EL (cell line): ENCODE measurements at regions not wholly inside any gene's neighbourhood (a gene's known extent, or its start where the extent isn't known, plus 50 kb on each side); places are given as distances from the start of the nearest gene placed in this dataset.
"Not testable (repeated sequence)": the region's sequence is repeated elsewhere in the genome, so short reads cannot be mapped to it uniquely, and the experiment has no call there.

ENCODE experiments used
- DNase-seq: peaks from one replicate; pipeline ENCODE4 v3.0.0-alpha.2; 2016

DNA sequence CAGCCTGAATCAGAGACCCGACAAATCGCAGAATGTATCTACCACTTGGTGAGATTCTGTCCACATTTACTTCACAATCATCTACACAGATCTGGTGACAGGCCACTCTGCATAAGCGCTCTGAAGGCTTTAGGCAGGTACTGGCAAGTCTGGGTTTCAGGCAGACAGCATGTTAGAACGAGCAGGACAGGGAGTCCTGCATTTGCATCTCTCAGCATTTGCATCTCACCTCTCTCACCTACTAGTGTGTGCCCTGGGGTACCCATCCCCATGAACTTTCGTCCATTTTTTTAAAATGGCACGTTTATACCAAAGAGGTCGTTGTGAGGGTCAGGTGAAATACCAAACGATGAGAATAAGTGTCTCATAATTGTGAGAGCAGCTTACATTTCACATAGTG is 108.2 kb downstream of the SPATA31A1 start:
- not testable (repeated sequence) for DNase-seq

DNA sequence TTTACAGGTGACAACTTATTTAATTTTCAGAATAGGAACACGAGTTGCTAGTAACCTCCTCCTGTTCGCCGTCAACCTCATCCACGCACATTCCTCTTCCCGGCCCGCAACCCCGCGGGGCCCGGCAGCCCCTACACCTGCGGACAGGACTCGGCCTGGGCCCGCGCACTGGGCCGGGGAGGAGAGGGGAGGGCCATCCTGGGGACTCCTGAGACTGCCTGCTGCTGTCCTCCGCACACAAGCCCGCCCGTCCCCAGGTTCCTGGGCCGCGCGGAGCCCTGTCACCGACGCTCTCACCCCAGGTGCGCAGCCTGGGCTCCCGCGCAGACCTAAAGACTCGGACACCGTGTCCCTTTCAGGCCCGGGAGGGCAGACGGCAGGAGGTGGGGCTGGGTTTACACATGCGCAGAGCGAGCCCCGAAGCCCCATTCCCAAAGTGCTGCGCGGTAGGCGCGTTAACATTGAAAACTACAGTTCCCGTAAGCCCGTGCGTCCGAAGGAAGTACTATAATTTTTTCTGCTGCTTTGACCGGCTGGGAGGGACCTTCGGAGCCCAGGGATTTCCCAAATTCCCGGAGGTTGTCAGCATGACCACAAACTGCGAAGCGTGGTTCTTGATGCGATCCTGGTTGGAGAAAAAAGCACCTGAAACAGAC is 108.8 kb downstream of the SPATA31A1 start:
- peak; percentile 56 for DNase-seq

GRCh38 chr9:39474499-39474898 is 119.0 kb downstream of the SPATA31A1 start:
- not testable (repeated sequence) for DNase-seq

DNA sequence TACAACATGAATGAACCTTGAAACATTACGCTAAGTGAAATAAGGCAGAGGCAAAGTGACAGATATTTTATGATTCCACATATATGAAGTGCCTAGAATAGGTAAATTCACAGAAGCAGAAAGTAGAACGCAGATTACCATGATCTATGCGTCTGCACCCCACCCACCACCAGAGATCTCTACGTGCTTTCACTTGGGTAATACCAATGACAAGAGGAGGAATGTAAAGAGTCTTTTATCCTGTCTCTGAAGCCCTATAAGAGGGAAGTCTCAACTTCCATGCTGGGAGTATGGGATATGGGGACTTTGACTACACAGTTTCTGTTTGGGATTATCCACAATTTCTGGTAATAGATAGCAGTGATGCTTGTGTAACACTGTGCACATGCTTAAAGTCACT is 127.6 kb downstream of the SPATA31A1 start:
- DNase-seq, result not testable (repeated sequence)

GRCh38 chr9:39483880-39484279 is 128.4 kb downstream of the SPATA31A1 start:
- not testable (repeated sequence) for DNase-seq

DNA sequence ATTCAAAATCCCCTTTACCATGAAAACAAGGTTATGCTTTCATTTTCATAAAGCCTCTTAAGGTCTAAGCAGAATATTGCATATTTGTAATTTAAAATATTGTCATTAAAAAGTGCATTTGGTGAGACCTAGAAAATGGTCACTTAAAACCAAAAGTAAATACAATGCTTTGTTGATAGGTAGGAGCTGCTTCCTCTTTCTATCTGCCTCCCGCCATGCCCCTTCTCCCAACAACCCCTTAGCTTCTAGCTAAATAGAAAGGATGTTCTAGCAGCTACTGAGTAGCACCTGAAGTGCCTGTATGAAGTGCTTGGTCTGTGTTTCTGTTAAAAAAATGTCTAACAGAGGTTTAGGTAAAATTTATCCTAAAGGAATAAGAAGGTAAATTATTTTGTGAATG is 128.8 kb downstream of the SPATA31A1 start:
- DNase-seq, result not testable (repeated sequence)

- not testable (repeated sequence) for DNase-seq
Measured at GRCh38 chr9:39487477-39487876, 132.0 kb downstream of the SPATA31A1 start.

GRCh38 chr9:39496248-39496647 is 140.8 kb downstream of the SPATA31A1 start:
- DNase-seq, result not testable (repeated sequence)

DNA sequence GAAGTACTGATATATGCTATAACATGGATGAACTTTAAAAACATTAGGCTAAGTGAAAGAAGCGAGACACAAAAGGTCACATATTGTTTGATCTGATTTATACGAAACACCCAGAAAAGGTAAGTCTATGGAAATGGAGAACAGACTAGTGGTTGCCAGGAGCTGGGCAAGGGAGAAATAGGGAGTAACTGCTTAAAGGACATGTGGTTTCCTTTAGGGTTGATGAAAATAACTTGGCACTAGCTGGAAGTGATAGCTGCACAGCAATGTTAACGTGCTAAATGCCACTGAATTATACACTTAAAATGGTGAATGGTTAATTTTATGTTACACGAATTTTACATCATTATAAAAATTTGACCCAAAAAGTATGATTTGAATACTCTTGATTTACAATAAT is 147.7 kb downstream of the SPATA31A1 start:
- DNase-seq, result not testable (repeated sequence)

DNA sequence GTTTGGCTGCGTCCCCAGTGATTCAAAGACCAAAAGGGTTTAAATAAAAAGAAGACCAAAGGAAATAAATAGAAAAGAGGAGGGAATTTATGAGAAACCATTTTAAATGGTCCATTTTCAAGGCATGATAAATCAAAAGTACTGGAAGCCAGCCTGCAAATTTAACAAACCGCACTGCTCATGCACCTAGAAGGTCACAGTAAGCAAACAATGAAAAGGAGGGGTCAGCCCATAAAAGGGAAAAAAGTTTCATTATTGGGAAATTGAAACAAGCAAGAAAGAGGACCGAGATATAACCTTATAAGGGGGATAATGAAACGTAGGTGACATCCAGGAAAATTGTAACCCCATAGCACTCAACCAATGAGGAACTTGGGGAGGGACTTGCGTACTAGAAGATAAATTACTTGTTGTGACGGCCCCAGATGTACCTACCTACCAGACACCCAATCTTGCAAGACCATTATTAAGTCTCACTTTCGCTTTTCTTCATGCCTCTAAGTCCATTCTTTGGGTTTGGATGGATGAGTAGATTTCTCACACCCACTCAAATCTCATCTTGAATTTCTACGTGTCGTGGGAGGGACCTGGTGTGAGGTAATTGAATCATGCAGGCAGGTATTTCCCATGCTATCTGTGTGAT is 172.0 kb downstream of the SPATA31A1 start:
- DNase-seq, result not testable (repeated sequence)

DNA sequence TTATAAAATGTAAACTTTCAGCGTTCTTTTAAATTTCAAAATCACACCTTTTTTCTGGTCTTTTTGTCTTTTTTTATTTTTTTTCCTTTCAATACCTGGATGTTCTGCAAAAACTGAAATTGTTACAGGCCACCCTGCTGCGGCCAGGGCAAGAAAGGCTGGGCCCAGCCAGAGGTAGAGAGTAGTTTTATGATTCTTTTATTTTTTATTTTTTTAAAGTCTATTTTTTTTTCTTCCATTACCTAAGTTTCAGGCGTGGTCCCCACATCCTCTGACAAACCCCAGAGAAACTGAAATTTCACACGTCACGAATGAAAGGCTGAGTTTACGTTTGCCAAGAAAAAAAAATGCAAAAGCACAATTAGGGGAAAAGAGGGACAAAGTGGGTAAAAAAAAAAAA is 177.1 kb downstream of the SPATA31A1 start:
- DNase-seq, result not testable (repeated sequence)

DNA sequence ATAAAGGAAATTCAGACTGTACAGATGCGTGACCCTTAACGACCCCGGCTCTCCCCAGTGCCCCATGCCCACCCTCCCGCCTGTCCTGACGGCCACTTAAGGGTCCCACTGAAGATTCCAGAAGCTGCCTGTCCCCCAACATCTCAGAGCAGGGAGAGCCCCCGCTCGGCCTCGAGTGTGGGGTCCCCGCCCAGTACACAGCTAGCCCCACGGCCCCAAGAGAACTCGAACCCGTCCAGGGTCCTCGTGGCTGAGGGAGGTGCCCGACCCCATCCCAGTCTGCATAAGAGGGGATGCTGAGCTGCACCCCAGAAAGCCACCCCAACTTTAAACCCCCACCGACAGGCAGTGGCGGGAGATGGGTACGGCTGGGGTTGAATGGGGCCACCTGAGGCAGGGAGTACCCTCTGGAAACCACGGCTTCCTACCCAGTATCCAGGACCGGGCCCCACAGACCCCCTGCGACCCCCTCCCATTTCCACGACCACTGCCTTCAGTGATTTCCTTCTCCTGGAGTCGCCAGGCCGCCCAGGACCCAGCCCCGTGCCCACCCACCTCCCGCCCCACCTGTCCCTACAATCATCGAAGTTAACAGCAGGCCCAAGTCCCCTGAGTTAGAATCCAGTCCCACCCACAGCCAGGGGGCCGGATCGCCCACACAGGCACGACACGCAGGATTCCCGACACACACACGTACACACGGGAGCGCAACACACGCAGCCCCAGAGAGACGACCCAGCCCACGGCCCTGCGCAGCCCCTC is 177.7 kb downstream of the SPATA31A1 start:
- DNase-seq, result not testable (repeated sequence)

DNA sequence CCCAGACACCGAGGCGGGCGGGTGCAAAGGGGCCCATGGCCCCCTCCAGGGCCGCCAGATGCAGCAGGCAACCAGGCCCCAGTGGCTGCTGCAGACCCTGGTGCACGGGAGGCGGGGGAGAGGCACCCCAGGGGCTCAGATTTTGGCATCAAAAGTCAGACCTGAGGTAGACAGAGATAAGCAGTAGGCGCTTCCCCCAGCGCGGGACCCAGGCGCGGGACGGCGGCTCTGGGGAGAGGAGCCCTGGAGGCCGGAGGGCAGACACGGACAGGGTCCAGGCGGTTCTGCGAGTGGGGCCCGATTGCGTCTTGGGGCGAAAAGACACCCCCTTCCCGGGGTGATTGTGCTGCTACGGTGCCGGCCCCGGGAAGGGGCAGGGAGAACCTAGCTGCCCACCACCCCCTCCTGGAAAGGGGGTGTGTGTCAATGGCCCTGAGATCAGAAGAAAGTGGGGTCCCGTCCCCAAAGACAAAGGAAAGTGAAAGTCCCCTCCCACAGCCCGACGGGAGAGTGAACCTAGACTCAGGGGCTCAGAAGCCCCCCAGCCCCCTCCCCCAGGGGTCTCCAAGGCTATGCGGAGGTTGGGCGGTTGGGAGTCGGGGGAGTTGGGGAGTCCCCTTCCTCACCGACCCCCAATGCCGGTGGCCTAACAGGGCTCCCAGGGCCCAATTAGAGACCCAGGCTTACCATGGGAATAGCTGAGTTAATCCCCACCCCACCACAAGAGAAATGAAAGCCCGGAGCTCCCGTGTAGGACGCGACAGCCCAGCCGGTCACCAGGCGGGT is 178.5 kb downstream of the SPATA31A1 start:
- not testable (repeated sequence) for DNase-seq

GRCh38 chr9:39534897-39535296 is 179.4 kb downstream of the SPATA31A1 start:
- not testable (repeated sequence) for DNase-seq

DNA sequence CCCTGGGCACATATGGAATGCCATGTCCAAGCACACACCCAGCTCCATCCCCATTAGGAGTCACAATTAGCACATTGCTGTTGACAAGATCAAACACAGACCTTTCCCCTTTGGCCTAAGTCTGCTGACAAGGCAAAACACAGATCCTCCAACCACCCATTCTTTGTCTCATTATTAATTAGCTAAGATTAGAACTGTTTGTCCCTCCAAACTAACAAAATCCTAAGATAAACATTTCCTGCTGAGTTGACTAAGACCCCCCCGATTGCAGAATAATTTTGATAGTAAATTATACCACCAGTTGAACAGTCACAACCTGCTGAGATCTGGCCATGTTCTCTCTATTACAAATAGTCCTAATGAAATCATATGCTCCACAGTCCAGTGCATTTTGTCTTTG is 186.7 kb downstream of the SPATA31A1 start:
- DNase-seq, result not testable (repeated sequence)

DNA sequence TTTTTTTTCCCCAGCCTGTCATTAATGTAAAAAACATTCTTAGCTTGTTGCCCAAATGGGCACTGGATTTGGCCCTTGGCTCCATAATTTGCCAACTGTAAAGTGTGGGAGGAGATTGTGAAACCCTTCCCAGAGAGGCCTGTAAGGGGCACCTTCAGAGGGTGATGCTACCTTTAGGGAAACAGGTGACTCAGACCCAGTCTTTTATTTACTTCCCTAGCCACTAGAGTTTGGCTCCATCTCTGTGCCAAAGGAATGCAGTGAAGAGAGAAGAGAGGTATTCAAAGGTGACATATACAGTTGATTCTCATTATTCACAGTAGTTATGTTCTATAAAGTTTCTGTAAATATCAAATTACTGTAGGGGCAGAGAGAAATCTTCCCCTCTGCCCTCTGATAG is 189.6 kb downstream of the SPATA31A1 start:
- not testable (repeated sequence) for DNase-seq

DNA sequence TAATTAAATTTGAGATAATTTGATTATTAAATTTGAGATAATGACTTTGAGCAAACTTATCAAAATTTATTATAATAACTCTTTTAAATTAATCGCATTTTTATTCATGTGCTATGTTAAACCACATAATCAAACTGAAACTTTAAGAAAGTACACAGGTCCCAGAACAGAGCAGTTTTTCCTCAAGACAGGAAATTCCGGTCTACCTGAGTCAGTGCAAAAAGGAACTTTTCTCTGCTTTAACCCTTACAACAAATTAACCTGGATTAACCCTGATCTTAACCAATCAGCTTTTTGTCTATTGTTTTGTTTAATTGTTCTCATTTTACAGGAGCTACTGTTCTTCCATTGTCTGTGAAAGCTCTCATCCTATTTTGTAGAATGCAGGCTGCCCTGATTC is 195.1 kb downstream of the SPATA31A1 start:
- DNase-seq, result not testable (repeated sequence)

DNA sequence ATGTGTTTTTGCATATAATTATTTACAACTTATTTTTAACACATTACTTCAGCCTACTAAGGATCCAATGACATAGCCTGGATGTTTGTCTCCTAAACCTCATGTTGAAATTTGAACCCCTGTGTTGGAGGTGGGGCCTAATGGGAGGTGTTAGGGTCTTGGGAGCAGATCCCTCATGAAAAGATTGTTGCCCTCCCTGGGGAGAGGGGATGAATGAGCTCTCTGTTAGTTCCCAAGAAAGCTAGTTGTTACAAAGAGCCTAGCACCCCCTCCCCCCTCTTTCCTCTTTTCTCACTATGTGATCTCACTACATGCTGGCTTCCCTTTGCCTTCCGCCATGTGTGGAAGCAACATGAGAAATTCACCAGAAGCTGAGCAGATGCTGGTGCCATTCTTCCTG is 196.1 kb downstream of the SPATA31A1 start:
- not testable (repeated sequence) for DNase-seq

GRCh38 chr9:39552242-39552881 is 196.9 kb downstream of the SPATA31A1 start:
- not testable (repeated sequence) for DNase-seq

- not testable (repeated sequence) for DNase-seq
Measured at GRCh38 chr9:39554352-39554751, 198.9 kb downstream of the SPATA31A1 start.

DNA sequence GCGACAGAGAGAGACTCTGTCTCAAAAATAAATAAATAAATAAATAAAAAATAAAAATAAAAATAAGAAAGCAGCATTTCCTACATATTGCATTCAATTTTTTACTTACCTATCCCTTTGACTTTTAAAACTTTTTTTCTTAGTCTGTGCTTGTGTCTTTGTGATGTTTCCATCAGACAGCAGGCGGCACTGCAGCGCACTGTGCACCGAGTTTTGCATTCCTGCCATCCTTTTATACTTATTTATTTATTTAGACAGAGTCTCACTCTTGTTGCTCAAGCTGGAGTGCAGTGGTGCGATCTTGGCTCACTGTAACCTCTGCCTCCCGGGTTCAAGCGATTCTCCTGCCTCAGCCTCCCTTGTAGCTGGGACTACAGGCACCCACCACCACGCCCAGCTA is 203.9 kb downstream of the SPATA31A1 start:
- DNase-seq, result not testable (repeated sequence)

DNA sequence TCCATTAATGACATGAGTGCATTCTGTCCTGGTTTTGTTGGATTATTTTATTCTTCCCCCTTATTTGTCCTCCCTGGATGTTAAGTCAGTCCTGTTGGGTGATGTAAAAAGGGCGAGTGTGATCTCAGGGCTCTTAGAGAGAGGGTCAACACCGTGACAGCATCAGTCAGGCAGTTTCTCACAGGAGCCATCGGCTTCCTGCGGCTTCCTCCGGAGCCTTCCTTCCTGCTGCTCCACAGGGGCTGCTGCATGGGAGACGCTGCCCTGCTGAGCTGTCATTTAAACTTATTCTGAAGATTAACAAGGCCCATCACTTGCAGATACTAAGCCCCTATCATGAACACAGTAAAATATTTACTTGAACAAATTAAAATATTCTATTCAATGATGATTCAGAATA is 211.3 kb downstream of the SPATA31A1 start:
- DNase-seq, result not testable (repeated sequence)
